ENCODE measurements at regions not wholly inside any gene's neighbourhood (a gene's known extent, or its start where the extent isn't known, plus 50 kb on each side); places are given as distances from the start of the nearest gene placed in this dataset.

DNA sequence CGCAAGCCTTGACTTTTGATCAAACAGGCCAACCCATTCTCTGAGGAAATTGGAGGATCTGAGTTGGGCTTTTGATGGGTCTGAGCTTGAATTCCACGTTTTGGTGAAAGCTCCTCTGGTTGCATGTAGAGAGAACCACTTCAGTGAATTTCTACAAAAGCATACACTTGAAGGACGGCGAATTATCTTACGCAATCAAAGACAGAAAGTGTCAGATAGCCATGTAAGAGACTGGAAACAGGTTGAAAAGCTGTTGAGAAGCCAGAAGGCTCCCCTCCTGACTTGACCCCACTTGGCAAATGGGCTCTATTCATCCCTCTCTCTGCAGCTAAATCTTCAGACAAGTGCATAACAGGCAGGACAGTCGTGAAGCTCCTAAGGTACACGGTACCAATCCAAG, 809.1 kb downstream of the BCL11B start:
- no peak for DNase-seq

DNA sequence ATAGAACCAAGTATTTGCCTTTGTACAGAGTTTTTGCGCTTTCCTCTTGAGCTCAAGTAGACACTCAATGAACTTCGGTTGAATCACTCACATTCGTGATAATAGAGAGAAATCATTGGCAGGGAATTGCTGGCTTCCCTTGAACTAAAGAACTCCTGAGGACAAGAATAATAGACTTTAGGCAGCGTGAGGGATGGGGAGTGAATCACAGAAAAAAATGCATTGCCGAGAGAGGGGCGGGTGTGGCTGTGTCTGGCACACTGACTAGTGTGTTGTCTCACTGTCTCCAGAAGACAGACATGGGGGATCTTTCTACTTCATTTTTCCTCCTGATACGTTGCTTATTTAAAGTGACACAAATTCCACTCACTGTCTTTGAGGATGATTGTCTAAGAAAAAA, 805.2 kb downstream of the BCL11B start:
- DNase-seq: no peak

DNA sequence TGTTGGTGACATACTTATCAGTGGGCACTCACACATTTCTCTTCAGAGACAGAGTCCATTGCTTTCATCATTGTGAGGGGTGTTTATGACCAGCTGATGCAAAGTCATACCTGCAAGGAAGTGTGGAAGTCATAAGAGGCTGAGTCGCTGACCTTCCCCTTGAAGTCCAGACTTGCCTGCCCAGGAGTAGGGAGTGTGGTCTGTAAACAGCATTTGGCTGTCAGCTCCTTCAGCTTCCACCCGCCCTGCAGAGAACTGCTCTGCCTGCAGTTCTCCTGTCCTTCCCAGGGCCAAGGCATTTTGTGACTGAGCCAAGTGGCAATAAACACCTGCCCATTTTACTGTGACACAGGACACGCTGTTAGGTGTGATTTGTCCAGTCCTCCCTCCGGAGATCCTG, 801.3 kb downstream of the BCL11B start:
- DNase-seq: no peak

DNA sequence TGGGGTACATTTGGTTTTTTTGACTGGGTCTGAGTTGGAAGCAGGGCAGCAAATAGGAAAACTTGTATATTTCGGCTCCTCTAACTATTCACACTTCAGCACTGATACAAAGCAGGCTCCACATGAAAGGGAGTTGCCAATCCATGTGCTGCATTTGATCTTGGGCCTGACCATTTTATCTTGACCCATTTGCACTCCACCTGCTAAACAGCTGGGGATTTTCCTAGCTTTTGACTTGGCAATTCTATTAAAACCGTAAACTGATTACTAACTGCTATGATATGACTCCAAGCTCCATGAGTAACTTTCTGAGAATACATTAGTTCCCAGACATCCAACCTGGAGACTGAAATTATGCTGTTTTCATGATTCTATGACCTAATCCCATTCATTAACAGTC, 797.1 kb downstream of the BCL11B start:
- no peak for DNase-seq

DNA sequence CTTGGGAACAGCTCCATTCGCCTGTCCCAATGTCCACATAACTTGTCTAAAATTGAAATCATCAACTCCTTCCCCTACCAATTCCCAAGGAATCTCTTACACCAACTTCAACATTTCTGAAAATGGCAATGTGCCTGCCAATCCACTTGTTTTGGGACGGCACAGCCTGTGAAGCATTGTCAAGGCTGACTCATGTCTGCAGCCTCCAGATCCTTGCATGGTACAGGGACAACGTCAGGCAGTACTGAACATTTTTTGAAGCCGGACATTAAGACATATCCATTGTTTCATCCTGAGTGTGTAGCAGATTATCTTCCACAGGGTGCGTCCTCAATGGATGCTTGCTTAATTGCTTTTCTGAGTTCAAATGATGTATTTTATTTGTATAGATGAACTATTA, 794.1 kb downstream of the BCL11B start:
- no peak for DNase-seq

DNA sequence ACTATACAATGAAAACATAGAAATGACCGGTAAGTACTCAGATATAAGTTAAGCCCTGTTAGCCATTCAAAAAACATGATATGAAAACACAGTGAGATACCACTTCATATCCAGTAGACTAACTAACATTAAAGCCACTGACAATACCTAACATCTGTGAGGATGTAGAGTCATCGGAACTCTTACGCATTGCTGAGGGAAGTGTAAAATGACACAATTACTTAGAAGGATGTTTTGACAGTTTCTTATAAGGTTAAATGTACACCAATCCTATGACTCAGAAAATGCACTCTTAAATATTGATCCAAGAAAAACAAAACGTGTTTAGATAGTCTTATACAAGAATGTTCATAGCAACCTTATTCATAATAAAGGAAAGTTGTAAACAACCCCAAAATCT, 782.9 kb downstream of the BCL11B start:
- no peak for DNase-seq

DNA sequence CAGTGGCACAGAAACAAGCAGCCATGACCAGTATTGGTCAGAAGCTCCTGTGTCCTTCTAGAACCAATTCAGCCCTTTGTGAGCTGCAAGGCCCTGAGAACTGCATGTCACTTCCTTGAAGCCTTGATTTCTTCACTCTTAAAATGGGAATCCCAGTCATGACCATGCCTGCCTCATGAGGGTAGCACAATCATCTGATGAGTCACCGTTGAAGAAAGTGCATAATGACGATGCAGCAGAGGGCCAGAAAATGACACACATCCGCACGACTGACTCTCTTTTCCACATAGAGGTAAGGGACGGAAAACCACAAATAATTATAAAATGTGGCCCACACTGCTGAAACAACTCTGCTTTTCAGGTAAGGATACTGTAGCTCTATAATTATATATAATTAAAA, 777.4 kb downstream of the BCL11B start:
- no peak for DNase-seq

DNA sequence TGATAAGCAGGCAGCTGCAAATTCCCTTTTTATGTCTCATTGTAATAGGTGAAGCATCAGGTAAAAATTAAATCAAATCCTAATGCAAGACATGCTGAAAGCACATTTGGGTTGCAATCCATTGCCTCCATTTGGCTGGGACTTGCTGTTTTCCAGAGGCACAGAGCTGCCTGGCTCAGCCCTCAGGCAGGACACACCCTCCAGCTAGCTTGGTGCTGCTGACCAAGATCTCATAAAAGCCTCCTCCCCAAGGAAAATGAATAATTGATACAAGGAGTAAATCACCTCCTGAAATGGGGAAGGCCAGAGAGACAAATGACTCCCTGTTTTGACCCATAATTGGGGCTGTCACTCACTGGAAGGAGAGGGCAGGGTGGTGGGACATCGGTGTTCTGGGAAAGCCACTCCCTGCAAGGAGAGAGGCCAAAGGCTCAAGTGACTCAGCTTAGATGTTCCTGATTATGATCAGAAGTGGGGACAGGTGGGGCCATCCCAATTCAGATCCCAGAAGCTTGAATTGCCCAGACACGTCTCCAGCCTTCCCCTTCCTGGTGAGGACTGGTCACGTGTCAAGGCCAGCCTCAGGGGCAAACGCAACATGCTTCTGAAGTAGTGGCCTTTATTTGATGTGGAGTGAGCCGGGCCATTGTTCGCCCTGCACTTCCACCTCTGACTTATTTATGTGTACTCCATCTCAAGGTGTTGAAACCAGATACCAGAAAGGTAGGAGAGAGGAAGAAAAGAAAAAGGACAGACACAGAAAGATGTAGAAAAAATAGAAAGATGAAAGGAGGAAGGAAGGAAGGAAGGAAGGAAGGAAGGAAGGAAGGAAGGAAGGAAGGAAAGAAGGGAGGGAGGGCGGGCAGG, 773.7 kb downstream of the BCL11B start:
- no peak for DNase-seq

DNA sequence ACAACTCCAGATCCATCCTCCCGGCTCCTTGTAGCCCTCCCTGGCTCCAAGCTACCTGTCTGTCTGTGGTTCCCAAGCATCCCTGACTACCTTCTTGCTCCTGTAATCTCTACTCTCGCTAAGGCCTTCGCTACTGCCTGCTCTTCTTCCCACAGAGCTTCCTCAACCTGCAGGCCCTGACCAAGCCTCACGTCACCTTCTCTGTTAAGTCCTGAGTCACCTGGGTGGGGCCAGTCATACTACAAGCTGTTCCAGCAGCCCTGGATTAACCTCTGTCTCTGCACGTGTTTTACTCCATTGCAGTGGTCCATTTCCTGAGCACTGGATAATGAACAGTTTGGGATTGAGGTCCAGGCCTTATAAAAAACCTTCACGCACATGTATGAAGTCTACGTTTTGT, 770.7 kb downstream of the BCL11B start:
- no peak for DNase-seq

DNA sequence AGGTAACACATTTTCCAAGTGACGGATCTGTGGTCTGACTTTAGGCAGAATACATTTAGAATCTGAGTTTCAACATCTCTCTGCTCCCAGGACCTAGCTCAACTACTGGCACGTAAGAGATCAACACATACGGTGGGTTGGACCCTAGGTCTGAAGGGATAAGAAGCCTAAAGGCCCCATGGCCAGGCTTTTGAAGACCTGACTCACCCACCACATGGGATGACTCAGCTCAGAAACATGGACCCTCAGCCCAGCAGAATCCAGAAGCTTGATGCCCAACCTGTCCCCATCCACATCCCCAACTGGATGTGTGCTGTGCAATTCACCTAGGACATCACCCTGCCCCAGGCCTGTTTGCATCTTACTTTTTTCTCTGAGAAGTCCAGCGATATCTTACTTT, 770.2 kb downstream of the BCL11B start:
- no peak for DNase-seq

DNA sequence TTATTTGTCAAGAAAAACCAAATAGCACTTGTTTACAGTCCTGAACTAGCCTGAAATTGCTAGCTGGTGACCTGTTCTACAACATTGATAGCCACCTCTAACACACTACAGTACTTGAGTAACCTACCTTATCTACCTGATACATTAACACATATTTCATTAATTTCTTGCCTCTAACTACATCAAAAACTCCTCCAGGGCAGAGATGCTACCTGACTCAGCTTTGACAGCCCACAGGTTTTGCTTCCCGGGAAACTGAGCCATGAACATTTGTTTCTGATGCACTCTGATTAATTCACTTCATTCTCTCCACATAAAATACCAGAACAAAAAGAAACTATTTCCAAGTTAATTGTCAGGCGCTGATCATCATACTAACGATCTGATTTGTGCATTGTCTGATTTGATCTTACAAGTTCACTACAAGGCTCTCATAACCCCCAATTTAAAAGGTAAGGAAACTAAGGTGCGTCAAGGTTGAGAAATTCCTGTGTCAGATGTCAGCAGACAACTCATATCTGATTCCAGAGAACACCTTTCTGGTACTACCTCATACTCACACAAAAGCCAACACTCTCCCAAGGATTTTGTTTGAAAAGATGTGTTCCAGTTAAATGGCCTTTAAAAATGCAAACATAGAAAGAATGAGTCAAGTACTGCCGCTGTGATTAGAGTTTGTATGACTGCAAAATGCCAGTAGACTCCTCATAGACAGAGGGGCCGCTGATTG, 768.7 kb downstream of the BCL11B start:
- no peak for DNase-seq

DNA sequence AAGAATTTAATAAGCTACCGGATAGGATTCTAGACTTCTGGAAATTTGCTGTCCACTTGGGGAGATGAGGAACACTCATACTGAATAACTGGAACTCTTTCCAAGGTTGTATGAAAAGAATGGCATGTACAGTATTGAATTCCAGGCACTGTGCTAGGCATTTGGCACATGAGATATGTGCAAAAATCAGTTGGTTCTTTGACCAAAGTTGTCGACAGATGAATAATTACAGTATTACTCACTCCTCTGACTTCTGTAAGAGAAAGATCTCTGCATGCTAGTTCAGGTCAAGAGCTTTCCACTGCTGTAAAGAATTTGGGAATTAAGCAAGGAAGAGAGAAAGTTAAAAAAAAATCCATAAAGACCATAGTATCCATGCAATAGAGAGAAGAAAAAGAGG, 764.7 kb downstream of the BCL11B start:
- no peak for DNase-seq

DNA sequence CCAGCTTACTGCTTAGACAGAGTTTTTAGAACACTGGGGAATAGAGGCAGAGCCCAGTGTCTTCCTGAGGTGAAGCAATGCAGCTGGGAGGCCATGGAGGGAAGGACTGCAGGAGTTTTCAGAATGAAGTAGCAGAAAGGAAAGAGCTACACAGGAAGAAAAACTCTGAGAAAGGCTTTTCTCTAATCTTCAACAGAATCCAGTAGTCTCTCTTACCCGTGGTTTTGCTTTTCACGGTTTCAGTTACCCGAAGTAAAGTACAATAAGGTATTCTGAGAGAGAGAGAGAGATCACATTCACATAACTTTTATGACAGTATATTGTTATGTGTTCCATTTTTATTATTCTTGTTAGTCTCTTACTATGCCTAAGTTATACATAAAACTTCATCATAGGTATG, 761.6 kb downstream of the BCL11B start:
- DNase-seq: no peak

DNA sequence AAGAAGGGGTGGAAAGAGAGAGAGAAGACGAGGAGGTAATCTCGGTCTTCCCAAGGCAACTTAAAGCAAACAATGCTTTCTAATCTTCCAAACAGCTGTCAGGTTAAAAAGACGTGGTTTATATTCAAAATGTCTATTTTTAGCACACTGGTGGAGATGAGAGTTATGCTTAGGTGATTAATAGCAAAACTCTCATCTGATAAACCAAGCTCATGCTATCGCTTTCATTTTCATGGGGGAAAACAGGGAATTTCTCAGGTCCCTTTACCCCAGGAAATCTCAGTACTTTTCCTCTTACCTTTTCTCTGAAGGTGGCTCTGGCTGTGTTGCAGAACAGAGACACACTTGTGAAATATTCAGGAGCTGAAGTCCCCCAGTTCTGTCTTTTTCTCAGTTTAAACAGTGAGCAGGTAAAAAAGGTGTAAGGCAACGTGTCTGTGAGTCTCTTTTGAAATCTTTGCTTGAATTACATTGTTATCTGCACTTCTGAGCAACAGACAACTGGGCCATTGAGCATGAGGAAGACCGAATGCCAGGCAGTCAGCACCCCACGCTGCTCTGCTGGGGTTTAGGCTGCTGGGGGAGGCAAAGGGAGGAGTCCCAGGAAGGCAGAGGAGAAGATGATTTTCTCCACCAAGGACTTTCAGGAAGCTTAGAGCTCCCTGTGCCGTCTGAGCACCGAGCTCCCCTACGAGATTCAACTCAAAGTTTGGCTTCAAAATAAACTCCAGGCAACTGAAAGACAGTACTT, 759.3 kb downstream of the BCL11B start:
- no peak for DNase-seq

DNA sequence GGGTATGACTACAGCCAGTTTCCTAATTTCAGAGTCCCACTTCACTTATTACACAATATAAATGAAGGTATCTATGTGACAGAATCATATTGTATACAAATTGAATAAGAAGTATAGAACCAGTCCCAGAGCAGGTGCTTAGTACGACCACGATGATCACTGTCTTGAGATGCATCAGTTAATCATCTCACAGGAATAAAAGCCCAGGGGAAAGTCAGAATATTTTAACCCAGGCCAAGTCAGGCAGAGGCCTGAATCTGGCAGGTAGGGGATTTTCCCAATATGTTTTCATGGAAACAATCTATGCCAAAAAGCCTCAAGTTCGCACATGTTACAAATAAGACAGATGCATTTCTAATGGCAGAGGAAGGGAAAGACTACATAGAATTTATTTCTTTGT, 758.4 kb downstream of the BCL11B start:
- DNase-seq: no peak

DNA sequence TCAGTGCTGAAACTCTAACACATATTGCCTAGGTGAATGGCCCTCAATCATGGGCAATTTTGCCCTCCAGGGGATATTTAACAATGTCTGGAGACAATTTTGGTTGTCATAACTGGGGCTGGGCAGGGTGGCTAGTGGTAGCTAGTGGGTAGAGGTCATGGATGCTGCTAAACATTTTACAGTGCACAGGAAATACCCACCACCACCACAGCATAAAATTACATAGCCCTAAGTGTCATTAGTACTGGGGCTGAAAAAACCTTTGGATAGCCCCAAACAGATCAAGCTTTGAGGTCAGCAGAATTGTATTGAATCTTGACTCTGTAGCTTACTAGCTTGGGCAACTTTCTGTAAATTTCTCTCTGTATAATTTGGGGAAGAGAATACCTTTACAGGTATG, 758.0 kb downstream of the BCL11B start:
- no peak for DNase-seq

DNA sequence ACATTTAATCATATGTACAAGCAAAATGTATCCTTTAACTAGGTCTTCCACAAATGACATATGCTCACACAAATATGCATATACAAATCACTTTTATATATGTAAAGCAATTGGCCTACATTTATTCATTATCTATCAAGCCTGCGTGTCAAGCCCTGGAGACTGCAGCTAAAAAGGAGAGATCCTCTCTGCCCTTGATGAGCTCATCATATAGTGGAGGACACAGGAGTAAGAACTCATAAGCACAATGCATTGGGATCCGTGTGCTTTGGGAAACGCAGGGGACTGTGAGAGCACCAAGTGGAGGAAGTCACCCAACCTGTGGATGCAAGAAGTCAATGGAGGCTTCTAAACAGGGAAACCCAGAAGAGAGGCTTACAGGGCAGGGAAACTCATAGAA, 735.7 kb downstream of the BCL11B start:
- DNase-seq: no peak

DNA sequence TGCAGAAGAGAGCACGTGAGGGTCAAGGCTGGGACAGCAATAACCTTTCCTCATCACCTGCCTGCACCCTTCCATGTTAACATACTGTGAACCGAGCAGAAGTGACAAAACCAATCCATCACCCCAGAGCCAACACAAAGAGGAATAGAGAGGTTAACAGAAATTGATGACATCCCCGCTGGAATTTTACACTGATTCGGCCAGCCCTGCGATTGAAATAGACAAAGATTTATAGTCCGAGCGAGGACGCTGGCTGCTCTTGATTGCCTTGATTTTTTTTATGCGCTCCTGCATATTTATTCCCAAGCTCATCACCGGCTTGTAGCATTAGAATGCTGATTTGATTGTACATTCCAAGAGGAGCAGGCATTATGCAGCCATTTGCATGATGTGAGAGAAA, 729.7 kb downstream of the BCL11B start:
- DNase-seq: no peak

DNA sequence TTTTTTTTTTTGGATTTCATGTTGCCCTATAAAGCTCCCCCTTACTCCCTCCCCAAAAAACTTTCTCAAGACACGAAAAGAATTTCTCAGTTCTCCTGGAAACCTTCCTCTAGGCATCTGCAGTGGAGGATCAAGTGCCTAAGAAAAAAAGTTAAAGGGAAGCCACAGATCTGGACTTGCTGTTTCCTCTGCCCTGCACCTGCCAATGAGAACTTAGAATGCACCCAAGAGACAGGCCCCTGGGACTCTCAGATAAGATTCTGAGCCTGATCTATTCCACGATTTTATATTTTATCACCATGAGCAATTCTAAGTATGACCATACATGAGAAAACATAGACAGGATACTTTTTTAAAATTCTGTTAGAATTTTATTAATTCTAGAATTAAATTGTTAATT, 728.9 kb downstream of the BCL11B start:
- DNase-seq: no peak

DNA sequence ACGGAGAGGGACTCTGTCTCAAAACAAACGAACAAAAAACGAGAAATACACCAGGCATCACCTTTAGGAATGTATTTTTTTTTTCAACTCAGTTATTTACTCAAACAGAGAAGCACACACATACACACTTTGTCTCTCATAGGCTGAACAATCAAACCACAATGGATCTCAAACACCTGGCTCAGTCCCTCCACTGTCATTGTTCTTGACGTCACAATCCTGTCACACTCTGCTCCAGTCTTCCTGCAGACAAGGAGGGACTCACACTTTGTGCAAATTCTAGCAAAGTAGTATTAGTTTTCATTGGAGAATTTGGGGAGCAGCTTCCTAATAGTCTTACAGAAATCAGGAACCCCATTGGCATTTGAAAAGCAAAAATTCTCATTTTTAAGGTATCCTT, 727.8 kb downstream of the BCL11B start:
- no peak for DNase-seq

DNA sequence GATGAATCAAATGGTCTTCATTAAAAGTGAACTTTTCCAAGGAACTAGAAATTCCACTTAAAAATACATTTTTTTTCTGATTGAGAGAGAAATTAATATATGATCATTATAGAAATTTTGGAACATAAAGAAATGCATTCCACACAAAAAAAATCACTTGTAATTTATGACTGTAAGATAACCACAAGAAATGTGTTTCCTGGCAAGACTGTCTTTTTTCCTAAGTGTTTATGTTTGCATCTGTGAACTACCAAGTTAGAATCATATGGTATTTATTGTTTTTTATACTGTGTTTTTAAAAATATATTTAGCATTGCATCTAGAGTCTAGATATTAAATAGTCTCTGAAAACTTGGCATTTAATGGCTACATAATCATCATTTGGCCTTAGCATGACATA, 726.8 kb downstream of the BCL11B start:
- no peak for DNase-seq

DNA sequence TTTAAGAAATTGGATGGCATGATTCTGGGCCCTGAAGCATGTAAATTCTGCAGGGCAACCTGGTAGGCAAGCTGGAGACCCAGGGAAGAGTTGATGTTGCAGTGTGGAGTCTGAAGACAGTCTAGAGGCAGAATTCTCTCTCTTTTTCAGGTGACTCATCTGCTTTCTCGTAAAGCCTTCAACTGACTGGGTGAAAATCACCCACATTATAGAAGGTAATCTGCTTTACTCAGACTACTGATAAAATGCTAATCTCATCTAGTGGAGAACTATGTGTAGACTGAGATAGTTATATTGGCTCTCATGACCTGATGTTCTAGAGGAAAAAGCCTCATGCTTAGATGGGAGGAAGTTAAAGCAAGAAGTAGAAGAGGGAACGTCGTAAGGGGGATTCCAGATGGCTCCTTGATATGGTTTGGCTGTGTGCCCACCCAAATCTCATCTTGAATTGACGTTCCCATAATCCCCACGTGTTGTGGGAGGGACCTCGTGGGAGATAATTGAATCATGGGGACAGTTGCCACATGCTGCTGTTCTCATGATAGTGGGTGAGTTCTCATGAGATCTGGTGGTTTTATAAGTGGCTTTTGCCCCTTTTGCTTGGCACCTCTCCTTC, 723.8 kb downstream of the BCL11B start:
- DNase-seq: no peak

DNA sequence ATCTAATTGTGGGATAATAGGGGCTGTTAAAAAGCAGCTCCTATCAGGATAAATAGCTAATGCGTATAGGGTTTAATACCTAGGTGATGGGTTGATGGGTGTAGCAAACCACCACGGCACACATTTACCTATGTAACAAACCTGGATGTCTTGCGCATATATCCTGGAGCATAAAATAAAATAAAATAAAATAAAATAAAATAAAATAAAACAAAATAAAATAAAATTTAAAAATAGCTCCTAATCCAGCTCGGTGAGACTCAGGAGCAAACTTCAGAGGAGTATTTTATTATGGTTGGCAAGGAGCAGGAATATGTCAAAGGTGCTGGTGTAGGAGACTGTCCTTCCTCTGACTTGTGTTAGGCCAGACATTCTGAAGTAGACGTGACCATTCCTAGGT, 721.0 kb downstream of the BCL11B start:
- DNase-seq: no peak
